ENCODE measurements at regions not wholly inside any gene's neighbourhood (a gene's known extent, or its start where the extent isn't known, plus 50 kb on each side); places are given as distances from the start of the nearest gene placed in this dataset.
"Not testable (repeated sequence)": the region's sequence is repeated elsewhere in the genome, so short reads cannot be mapped to it uniquely, and the experiment has no call there.

GRCh38 chr10:22111705-22112104 is 106.1 kb downstream of the EBLN1 start:
- FAIRE-seq (no peak), DNase-seq (ENCODE audit: low read depth) (no peak)
- Histone ChIP-seq H3K27me3 (ENCODE audit: control insufficient read depth, insufficient read depth, low read length) (peaks cover 2% of the 10 kb centered on the region), H3K4me3 (ENCODE audit: low read depth, low read length) (no peak overlapping the region), H3K36me3 (ENCODE audit: control insufficient read depth, insufficient read depth, low read length) (no peaks in the 10 kb centered on the region)
- TF ChIP-seq CTCF (IDR thresholded peaks at IDR 0.05; ENCODE audit: insufficient read depth, low read length, severe bottlenecking) = no peak

GRCh38 chr10:22111260-22111659 is 106.6 kb downstream of the EBLN1 start:
- H3K4me3 ChIP-seq (ENCODE audit: low read depth, low read length) = no peak overlapping the region
- no peaks in the 10 kb centered on the region for H3K36me3 ChIP-seq (ENCODE audit: control insufficient read depth, insufficient read depth, low read length)
- DNase-seq (ENCODE audit: low read depth) = no peak
- H3K27me3 ChIP-seq (ENCODE audit: control insufficient read depth, insufficient read depth, low read length) = peaks cover 2% of the 10 kb centered on the region
- TF ChIP-seq CTCF (IDR thresholded peaks at IDR 0.05; ENCODE audit: insufficient read depth, low read length, severe bottlenecking) = no peak
- no peak for FAIRE-seq

- no peak for TF ChIP-seq CTCF (IDR thresholded peaks at IDR 0.05; ENCODE audit: insufficient read depth, low read length, severe bottlenecking)
- H3K4me3 ChIP-seq (ENCODE audit: low read depth, low read length) = no peak overlapping the region
- peaks cover 2% of the 10 kb centered on the region for H3K27me3 ChIP-seq (ENCODE audit: control insufficient read depth, insufficient read depth, low read length)
- FAIRE-seq (no peak), DNase-seq (ENCODE audit: low read depth) (no peak)
- no peaks in the 10 kb centered on the region for H3K36me3 ChIP-seq (ENCODE audit: control insufficient read depth, insufficient read depth, low read length)
Observed at GRCh38 chr10:22110761-22111160, 107.1 kb downstream of the EBLN1 start.

- no peak for FAIRE-seq
- no peak for TF ChIP-seq CTCF (IDR thresholded peaks at IDR 0.05; ENCODE audit: insufficient read depth, low read length, severe bottlenecking)
- H3K4me3 ChIP-seq (ENCODE audit: low read depth, low read length) = no peak overlapping the region
Observed at GRCh38 chr10:22105270-22105669, 101.7 kb upstream of the DNAJC1 start.

GRCh38 chr10:22103701-22104470 is 100.4 kb upstream of the DNAJC1 start:
- DNase-seq (ENCODE audit: low read depth) (peak; percentile 34), FAIRE-seq (no peak)
- H3K36me3 ChIP-seq (ENCODE audit: control insufficient read depth, insufficient read depth, low read length) = no peaks in the 10 kb centered on the region
- H3K4me3 ChIP-seq (ENCODE audit: low read depth, low read length) = no peak overlapping the region
- peak; percentile 51 for TF ChIP-seq CTCF (IDR thresholded peaks at IDR 0.05; ENCODE audit: insufficient read depth, low read length, severe bottlenecking)
- no peaks in the 10 kb centered on the region for H3K27me3 ChIP-seq (ENCODE audit: control insufficient read depth, insufficient read depth, low read length)

More at GRCh38 chr10:22105270-22105669, 101.7 kb upstream of the DNAJC1 start:
- Histone ChIP-seq H3K27me3 (ENCODE audit: control insufficient read depth, insufficient read depth, low read length) (no peaks in the 10 kb centered on the region), H3K36me3 (ENCODE audit: control insufficient read depth, insufficient read depth, low read length) (no peaks in the 10 kb centered on the region)
- DNase-seq (ENCODE audit: low read depth) = no peak

- Histone ChIP-seq H3K4me3 (ENCODE audit: low read depth, low read length) (no peak overlapping the region), H3K27me3 (ENCODE audit: control insufficient read depth, insufficient read depth, low read length) (no peaks in the 10 kb centered on the region), H3K36me3 (ENCODE audit: control insufficient read depth, insufficient read depth, low read length) (no peaks in the 10 kb centered on the region)
- no peak for DNase-seq (ENCODE audit: low read depth)
- TF ChIP-seq CTCF (IDR thresholded peaks at IDR 0.05; ENCODE audit: insufficient read depth, low read length, severe bottlenecking) = no peak
- no peak for FAIRE-seq
Observed at GRCh38 chr10:22097696-22098095, 94.2 kb upstream of the DNAJC1 start.

- not testable (repeated sequence) for H3K4me3 ChIP-seq (ENCODE audit: low read depth, low read length); DNase-seq (ENCODE audit: low read depth); H3K27me3 ChIP-seq (ENCODE audit: control insufficient read depth, insufficient read depth, low read length); H3K36me3 ChIP-seq (ENCODE audit: control insufficient read depth, insufficient read depth, low read length); FAIRE-seq
Observed at GRCh38 chr10:22091260-22091659, 87.7 kb upstream of the DNAJC1 start.

Data from bronchial epithelial cell (primary cell).